Colon (tissue), 2 donors: ENCODE measurements at regions not wholly inside any gene's neighbourhood (a gene's known extent, or its start where the extent isn't known, plus 50 kb on each side); places are given as distances from the start of the nearest gene placed in this dataset.

Experiments
- FAIRE-seq: peaks from 2 replicates; lab custom pipeline; 2012; peaks lifted over from hg19 to GRCh38; lab: Jason Lieb, UNC
- donor health status: control.
- donor health status: control.

DNA sequence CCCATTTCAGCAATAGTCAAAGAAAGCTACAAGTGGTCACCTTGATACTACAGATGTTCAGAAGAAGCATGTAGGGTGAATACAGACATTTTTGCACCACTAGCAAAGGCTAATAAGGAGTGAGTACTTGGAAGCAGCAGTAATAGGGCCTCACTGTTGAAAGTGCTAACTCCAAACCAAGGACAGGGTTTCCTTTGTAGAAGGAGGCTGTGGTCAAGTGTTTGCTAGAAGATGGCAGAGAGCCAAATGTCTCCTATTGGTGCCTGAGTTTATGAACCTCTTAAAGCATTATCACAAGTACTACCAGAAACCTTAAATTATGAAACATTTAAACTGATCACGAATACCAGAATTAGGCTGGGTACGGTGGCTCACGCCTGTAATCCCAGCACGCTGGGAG lies 308.1 kb downstream of the ZEB2 start:
- no peak for FAIRE-seq

- FAIRE-seq: no peak
Observed at GRCh38 chr2:144211065-144211464, 308.9 kb downstream of the ZEB2 start.

GRCh38 chr2:144210076-144210475 lies 309.8 kb downstream of the ZEB2 start:
- no peak for FAIRE-seq

GRCh38 chr2:144208924-144209323 lies 311.0 kb downstream of the ZEB2 start:
- no peak for FAIRE-seq

DNA sequence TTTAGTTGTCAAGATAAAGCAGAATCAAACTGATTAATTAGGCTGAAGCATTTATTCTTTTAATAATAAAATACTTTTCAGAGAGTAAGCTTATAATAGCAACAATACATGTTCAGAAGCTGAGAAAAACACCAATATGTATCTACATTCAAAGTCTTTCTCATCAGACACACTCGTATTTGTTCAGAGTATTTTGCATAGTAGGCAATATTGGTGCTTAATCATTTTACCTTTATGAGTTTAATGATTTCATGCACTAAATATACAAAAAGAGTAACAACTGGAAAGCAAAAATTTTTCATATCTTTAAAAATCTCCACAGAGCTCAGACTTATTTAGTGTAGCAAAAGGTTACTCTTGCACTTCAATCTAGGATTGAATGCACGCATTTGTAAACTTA lies 313.9 kb downstream of the ZEB2 start:
- no peak for FAIRE-seq

DNA sequence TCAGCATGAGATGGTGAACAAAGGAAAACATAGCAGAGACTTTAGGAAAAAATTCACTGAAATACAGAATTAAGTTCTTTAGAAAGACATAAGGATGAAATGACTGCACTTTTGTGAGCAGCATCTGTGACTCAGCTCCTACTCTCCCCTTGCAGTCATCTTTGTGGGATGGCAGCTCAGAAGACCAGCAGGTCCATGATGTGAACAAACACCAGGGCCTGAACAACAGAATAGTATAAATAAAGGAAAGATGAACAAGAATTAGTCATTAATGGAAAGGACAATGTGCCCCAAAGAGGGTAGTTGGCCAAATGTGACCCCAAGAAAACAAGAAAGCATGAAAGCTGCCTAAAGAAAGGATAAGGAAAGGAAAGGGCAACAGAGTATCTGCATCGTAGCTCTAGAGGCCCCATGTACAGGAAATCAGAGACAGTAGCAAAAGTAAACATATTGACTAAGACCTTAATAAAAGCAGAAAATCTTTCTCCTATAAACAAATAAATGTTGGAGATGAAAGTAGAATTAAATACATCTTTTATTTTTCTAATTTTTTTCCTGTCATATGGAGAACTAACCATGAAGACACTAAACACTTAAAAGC lies 318.0 kb downstream of the ZEB2 start:
- FAIRE-seq: no peak

DNA sequence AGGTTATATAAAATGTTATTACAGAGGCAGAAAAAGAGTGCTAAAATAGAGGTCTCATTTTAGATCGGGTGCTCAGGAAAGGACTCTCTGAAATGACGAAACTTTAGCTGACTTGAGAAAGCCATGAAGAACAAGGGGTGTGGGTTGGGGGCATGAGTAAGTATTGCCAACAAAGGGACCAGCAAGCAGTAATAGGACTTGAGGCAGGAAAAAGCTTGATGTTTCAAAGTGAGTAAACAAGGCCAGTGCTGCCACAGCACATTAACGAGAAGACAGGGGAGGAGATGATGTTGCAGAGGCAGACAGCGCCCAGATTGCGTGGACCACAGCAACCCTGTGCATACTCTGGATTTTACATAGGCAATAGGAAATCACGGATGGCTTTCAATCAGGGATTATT lies 318.8 kb downstream of the ZEB2 start:
- no peak for FAIRE-seq

GRCh38 chr2:144198116-144198515 lies 321.8 kb downstream of the ZEB2 start:
- no peak for FAIRE-seq

DNA sequence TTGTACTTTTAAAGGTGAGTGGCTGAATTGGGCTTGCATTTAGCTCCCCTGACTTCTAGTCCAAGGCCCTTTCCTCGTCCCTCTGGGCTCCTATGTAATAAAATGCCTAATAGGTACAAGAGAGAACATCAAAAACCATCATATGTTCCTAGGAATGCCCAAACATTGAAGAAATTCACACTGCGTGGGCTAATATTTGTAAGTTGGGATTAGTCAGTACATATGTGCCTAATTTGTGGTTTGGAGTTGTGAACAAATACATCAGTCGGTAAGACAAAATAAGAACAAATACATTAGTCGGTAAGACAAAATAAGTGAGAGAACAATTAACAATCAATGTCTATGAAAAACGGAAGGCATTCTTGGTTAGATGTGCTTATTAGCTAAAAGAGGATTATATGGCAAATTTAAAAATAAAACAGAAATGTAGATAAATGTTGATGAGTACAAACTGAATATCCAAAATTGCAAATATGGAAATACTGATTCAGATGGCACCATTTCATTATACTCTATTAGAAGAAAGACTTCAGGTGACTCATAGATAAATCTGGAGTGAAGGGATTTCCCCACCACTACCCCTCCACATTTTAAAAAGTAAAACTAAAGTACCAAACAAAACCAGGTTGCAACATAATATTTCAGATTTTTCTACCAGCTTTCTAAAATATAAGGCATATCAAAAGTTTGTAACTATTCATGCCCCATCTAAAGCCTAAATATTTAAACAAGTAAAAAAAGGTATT lies 325.4 kb downstream of the ZEB2 start:
- FAIRE-seq: no peak

DNA sequence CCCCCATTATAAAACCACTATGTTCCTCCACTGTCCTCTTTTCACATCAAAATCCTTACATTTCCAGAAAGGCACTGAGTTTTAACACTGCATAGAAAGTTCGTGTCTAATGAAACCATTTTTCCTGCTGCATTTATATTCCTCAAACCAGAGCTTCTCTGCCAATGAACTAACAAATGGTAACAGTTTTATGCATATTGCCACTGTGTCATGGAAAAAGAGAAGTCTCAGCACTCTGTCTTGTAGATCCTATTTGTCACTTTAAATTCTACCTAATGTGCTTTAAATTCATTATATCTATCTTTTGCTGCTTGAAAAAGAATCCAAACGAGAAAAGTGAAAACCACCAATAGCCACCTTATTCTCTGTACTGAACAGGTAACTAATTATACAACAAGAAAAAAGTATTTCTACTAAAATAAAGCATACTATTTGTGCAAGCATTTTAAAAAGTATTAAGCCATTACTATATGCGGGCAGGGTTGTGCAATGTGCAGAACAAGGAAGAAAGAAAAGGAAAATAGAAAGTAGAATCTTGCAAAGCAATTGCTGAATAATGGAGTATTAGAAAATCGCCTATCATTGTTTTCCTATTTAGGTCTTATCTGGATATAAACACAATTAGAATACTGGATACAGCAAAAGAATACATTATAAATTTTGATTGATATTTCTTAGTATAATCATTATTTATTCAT lies 328.9 kb downstream of the ZEB2 start:
- no peak for FAIRE-seq

DNA sequence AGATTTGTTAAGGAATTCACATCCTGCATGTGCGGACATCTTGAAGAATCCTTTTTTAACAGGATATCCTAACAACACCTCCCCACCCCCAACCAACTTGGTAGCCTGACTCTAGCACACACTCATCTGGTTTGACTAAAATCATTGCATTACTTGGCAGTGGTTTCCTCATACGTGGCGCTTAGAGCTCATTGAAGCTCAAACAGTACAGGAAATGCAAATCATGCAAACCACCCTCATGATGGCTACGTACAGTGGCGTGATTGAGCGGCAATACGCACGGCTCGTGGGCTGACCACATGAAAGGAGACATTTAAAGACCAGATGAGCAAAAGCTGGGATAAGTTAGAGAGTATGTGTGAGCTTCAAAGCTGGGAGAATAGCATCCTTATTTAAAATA lies 336.2 kb downstream of the ZEB2 start:
- FAIRE-seq: no peak

- no peak for FAIRE-seq
Observed at GRCh38 chr2:144181001-144181400, 338.9 kb downstream of the ZEB2 start.

DNA sequence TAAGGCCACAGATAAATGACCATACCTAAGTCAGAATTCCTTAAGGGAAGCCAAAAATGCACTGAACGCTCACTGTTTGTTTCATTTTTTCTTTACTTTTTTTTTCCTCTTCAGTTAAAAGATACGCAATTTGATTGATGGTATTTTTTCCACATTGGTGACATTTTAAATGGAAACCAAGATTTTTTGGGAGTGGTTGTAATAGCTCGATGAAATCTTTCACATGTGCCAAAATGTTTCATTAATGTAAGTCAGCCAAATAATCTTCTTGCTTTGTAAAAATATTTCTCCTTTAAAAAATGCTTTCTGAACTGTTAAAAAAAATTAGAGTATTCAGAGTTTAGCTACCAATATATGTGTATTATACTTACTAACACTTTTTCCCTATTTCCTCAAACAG lies 339.8 kb downstream of the ZEB2 start:
- FAIRE-seq: peak; percentile 5

GRCh38 chr2:144170179-144170578 lies 349.7 kb downstream of the ZEB2 start:
- no peak for FAIRE-seq

- no peak for FAIRE-seq
Observed at GRCh38 chr2:144166743-144167142, 353.2 kb downstream of the ZEB2 start.

- no peak for FAIRE-seq
Observed at GRCh38 chr2:144165599-144166250, 354.2 kb downstream of the ZEB2 start.

DNA sequence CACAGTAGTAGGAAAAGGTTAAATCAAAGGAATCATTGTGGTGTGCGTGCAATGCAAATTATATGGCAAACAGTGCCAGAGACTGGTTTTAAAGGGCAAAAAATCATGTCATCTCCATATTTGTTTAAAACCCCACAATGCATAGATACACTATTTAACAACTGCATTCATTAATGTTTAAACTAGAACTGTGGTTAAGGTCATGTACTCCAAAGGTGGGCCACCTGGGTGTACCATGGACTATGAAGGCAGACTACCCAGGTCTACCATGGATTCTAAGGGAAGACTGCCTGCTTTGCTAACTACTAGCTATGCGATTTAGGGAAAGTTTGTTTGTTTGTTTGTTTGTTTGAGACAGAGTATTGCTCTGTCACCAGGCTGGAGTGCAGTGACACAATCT lies 356.3 kb downstream of the ZEB2 start:
- FAIRE-seq: no peak

GRCh38 chr2:144162652-144163051 lies 357.3 kb downstream of the ZEB2 start:
- FAIRE-seq: no peak

DNA sequence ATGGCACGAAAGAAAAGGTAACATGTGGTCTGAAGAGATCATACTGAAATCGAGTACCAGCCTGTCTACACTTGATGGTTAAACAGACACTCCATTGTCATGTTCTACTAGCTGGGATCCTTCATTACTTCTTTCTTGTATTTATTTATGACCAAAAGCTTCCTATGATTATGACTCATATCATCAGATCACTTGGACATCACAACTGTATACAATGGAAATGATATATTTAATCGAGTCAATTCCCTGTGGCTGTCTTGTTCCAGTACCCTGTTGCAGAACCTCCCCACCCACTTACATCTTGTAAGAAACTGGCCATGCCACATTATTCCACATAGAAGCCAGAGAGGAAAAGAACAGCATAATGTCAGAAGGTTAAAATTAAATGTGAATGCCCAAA lies 358.9 kb downstream of the ZEB2 start:
- FAIRE-seq: no peak

- no peak for FAIRE-seq
Observed at GRCh38 chr2:144159240-144159639, 360.7 kb downstream of the ZEB2 start.

DNA sequence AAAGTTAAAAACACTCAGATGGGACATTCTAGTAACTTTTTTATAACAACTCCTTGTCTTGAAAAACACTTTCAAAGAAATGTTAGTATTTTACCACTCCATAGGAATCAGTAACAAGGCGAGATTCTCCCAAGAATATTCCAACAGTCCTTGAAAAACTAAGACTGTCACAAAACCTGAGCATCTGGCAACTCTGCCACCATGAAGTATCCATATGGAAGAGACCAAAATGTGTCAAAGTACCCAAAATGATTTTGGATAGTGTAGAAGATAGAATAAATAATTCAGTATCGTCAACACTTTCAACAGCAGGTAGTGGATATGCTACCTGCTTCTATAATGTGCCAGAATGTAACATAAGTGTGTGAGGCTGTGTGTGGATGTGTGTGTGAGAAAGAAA lies 361.8 kb downstream of the ZEB2 start:
- FAIRE-seq: no peak

- no peak for FAIRE-seq
Observed at GRCh38 chr2:144156736-144157640, 362.9 kb downstream of the ZEB2 start.
